Stomach (tissue), 4 donors: ENCODE measurements at regions not wholly inside any gene's neighbourhood (a gene's known extent, or its start where the extent isn't known, plus 50 kb on each side); places are given as distances from the start of the nearest gene placed in this dataset.
A peak's percentile ranks its signal among the peaks of the same experiment; 100 is the strongest.

ENCODE experiments used
- EP300 ChIP-seq: sonication (generic); formaldehyde crosslinking; IDR thresholded peaks from one replicate; pipeline ENCODE4 v1.6.1; 2017; ENCODE audit warnings: antibody characterized with exemption
- POLR2A ChIP-seq, 4 donors: fragments of 450-650 bp; IDR thresholded peaks; one replicate each; pipeline ENCODE4 v1.6.1; 2016; ENCODE audit warnings: antibody characterized with exemption in 4 of 4, control low read depth in 2 of 4, mild to moderate bottlenecking in 1 of 4, moderate library complexity in 1 of 4
- POLR2AphosphoS5 ChIP-seq, 3 donors: sonication (generic); formaldehyde crosslinking; IDR thresholded peaks; one replicate each; pipeline ENCODE4 v1.6.1; 2016; ENCODE audit warnings: antibody characterized with exemption in 3 of 3
- TF ChIP-seq, protein P1 (sequence below), 7 experiments: fragments of 450-650 bp in 4 of 7; fragments of 200-600 bp in 3 of 7; sonication (generic) in 3 of 7; IDR thresholded peaks; one replicate each; pipeline ENCODE4 v1.5.1; 2016 to 2019; ENCODE audit warnings: antibody characterized with exemption in 7 of 7, control low read depth in 2 of 7, mild to moderate bottlenecking in 1 of 7

DNA sequence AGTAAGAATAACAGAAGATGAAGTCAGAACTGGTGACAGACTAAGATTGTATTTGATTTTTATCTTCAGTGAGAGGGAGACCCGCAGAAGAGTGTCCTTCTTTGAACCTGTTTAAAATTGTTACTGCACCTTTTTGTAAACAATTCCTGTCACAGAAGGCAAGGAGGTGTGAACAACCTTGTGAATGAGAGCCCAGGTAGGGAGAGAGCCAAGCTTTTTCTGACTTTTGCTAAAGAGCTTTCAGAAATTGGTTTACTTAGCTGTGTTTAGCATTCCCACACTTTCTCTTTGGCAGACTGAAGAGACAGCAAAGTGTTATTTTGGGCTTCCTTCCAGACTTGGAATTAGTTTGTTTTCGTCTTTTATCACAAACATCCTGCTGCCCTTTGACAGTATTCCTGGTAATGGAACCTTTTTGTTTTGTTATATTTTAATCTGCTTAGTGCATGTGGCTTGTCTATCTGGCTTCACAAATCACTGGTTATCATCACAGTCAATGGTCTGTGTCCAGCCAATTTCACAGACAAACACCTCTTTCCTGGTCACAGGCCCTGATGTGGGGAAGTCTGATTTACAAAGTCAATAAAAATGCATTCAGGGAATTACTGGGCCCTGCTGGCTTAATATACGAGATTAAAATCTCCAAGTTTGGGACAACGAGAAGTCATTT is 85.7 kb upstream of the HS3ST2 start:
- TF ChIP-seq POLR2AphosphoS5 (IDR thresholded peaks at IDR 0.05) (peak in 1 of 3 donors; percentile 33), POLR2A (IDR thresholded peaks at IDR 0.05) (no peak), EP300 (no peak)
- TF ChIP-seq, protein P1, sequence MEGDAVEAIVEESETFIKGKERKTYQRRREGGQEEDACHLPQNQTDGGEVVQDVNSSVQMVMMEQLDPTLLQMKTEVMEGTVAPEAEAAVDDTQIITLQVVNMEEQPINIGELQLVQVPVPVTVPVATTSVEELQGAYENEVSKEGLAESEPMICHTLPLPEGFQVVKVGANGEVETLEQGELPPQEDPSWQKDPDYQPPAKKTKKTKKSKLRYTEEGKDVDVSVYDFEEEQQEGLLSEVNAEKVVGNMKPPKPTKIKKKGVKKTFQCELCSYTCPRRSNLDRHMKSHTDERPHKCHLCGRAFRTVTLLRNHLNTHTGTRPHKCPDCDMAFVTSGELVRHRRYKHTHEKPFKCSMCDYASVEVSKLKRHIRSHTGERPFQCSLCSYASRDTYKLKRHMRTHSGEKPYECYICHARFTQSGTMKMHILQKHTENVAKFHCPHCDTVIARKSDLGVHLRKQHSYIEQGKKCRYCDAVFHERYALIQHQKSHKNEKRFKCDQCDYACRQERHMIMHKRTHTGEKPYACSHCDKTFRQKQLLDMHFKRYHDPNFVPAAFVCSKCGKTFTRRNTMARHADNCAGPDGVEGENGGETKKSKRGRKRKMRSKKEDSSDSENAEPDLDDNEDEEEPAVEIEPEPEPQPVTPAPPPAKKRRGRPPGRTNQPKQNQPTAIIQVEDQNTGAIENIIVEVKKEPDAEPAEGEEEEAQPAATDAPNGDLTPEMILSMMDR (IDR thresholded peaks at IDR 0.05): no peak
